Psoas muscle (tissue), 7 donors: ENCODE measurements at regions not wholly inside any gene's neighbourhood (a gene's known extent, or its start where the extent isn't known, plus 50 kb on each side); places are given as distances from the start of the nearest gene placed in this dataset.

Source experiments
- ATAC-seq, 4 donors: fragments of 200-7000 bp; cut with Tn5 transposase; one replicate each; pipeline ENCODE4 v1.9.1; 2020; ENCODE audit warnings: moderate library complexity in 3 of 4, mild to moderate bottlenecking in 2 of 4
- DNase-seq, 2 donors: peaks; one replicate each; pipeline ENCODE4 v3.0.0-alpha.2; 2020
- H3K27ac ChIP-seq: fragments of 200-600 bp; one replicate; pipeline ENCODE4 v1.8.0; 2022
- H3K27me3 ChIP-seq, 3 donors: fragments of 200-600 bp in 1 of 3; one replicate each; pipeline versions ENCODE4 v1.6.1 to v1.8.0; 2013 to 2022; ENCODE audit warnings: low read length in 2 of 3, mild to moderate bottlenecking in 2 of 3, moderate library complexity in 1 of 3; ENCODE audit not compliant: insufficient read depth in 3 of 3
- H3K36me3 ChIP-seq, 2 donors: fragments of 200-600 bp in 1 of 2; one replicate each; pipeline versions ENCODE4 v1.6.1 to v1.8.0; 2013 to 2022; ENCODE audit warnings: low read depth in 1 of 2, mild to moderate bottlenecking in 1 of 2, moderate library complexity in 1 of 2; ENCODE audit not compliant: insufficient read depth in 1 of 2
- H3K4me1 ChIP-seq: fragments of 200-600 bp; one replicate; pipeline ENCODE4 v1.8.0; 2022
- H3K4me3 ChIP-seq: fragments of 200-600 bp; one replicate; pipeline ENCODE4 v1.8.0; 2022; ENCODE audit warnings: mild to moderate bottlenecking
- H3K9me3 ChIP-seq: fragments of 200-600 bp; one replicate; pipeline ENCODE4 v1.8.0; 2022
- CTCF ChIP-seq: fragments of 200-600 bp; IDR thresholded peaks from one replicate; pipeline ENCODE4 v1.8.0; 2022; ENCODE audit warnings: antibody characterized with exemption
- WGBS, 3 donors: extraction: QIAGEN DNeasy Blood & Tissue Kit; methylation state at CpG; one replicate each; pipeline versions ENCODE4 v1.1.6 to v1.1.7; 2013; 5-methylcytosine and 5-hydroxymethylcytosine counted together
- intact Hi-C, 2 donors: fragments of 100-400 bp; cut with DNase I; formaldehyde crosslinking; loops; one replicate each; pipeline versions ENCODE4 v1.11.0 to v1.14.2; 2022
- donor health status: healthy with polysubstance abuse.
- donor health status: DM: no; HTN: no; CAD: no; lungs with moderate emphysema.
- donor health status: Bipolar disorder and iron deficiency.
- donor health status: healthy.
- donor health status: DM: yes; HTN: yes; CAD: no.
- donor health status: DM: no; HTN: no; CAD: no.
- donor health status: DM: yes; HTN: yes; CAD: no.

- Histone ChIP-seq H3K4me3 (no peak overlapping the region), H3K27ac (no peak overlapping the region), H3K36me3 (no peaks in the 10 kb centered on the region), H3K4me1 (peaks cover 14% of the 10 kb centered on the region), H3K9me3 (no peaks in the 10 kb centered on the region), H3K27me3 (no peaks in the 10 kb centered on the region)
- ATAC-seq (no peak), DNase-seq (no peak)
- TF ChIP-seq CTCF = no peak
- WGBS, 3 donors = 97 to 99% (median 98%) methylated on average over 2 of the region's 2 CpGs
- intact Hi-C loops = no loop called here
Measured at GRCh38 chr3:16666206-16666605, 61.0 kb upstream of the DAZL start.

GRCh38 chr3:16667633-16668032 is 62.4 kb upstream of the DAZL start:
- intact Hi-C loops = no loop called here
- no peak for TF ChIP-seq CTCF
- no peak overlapping the region for H3K27ac ChIP-seq
- H3K4me3 ChIP-seq = no peak overlapping the region
- H3K36me3 ChIP-seq = no peaks in the 10 kb centered on the region
- ATAC-seq = no peak
- 78 to 84% (median 82%) methylated on average over 4 of the region's 4 CpGs for WGBS, 3 donors
- H3K9me3 ChIP-seq = no peaks in the 10 kb centered on the region
- H3K4me1 ChIP-seq = peaks cover 14% of the 10 kb centered on the region
- H3K27me3 ChIP-seq = no peaks in the 10 kb centered on the region
- no peak for DNase-seq

- TF ChIP-seq CTCF = no peak
- 47 to 67% (median 50%) methylated on average over 5 of the region's 5 CpGs for WGBS, 3 donors
- DNase-seq = no peak
- H3K4me3 ChIP-seq = no peak overlapping the region
- H3K27ac ChIP-seq = no peak overlapping the region
- H3K27me3 ChIP-seq = no peaks in the 10 kb centered on the region
- intact Hi-C loops = no loop called here
- no peaks in the 10 kb centered on the region for H3K9me3 ChIP-seq
- ATAC-seq = peak; percentile 64 to 90 (median 76)
- H3K4me1 ChIP-seq = peaks cover 14% of the 10 kb centered on the region
- no peaks in the 10 kb centered on the region for H3K36me3 ChIP-seq
Measured at GRCh38 chr3:16668776-16669545, 63.7 kb upstream of the DAZL start.

GRCh38 chr3:16670191-16670590 is 65.0 kb upstream of the DAZL start:
- intact Hi-C loops = no loop called here
- DNase-seq (no peak), ATAC-seq (no peak)
- no peak overlapping the region for H3K27ac ChIP-seq
- H3K27me3 ChIP-seq = no peaks in the 10 kb centered on the region
- no peak for TF ChIP-seq CTCF
- peaks cover 14% of the 10 kb centered on the region for H3K4me1 ChIP-seq
- H3K36me3 ChIP-seq = no peaks in the 10 kb centered on the region
- no peaks in the 10 kb centered on the region for H3K9me3 ChIP-seq
- H3K4me3 ChIP-seq = no peak overlapping the region

GRCh38 chr3:16671690-16672089 is 66.5 kb upstream of the DAZL start:
- Histone ChIP-seq H3K27me3 (no peaks in the 10 kb centered on the region), H3K27ac (no peak overlapping the region), H3K9me3 (no peaks in the 10 kb centered on the region), H3K36me3 (no peaks in the 10 kb centered on the region), H3K4me1 (peaks cover 14% of the 10 kb centered on the region), H3K4me3 (no peak overlapping the region)
- DNase-seq (no peak), ATAC-seq (no peak)
- TF ChIP-seq CTCF = no peak
- 62 to 76% (median 71%) methylated on average over 1 of the region's 1 CpG for WGBS, 3 donors
- intact Hi-C loops = no loop called here
